Fibroblast of lung (primary cell): ENCODE measurements at regions not wholly inside any gene's neighbourhood (a gene's known extent, or its start where the extent isn't known, plus 50 kb on each side); places are given as distances from the start of the nearest gene placed in this dataset.

Experiments used
- CTCF ChIP-seq, 2 donors: IDR thresholded peaks in 1 of 2; conservative IDR thresholded peaks in 1 of 2; 1 replicate in 1 of 2; 2 replicates in 1 of 2; pipeline ENCODE4 v1.5.1; 2011 to 2012; ENCODE audit warnings: low read length in 2 of 2, control low read depth in 1 of 2, inconsistent platforms in 1 of 2, low read depth in 1 of 2, mild to moderate bottlenecking in 1 of 2
- EZH2 ChIP-seq: IDR thresholded peaks from 2 replicates; pipeline ENCODE4 v1.5.1; 2012; ENCODE audit warnings: low read length, control low read depth, mild to moderate bottlenecking; ENCODE audit errors: missing control alignments

DNA sequence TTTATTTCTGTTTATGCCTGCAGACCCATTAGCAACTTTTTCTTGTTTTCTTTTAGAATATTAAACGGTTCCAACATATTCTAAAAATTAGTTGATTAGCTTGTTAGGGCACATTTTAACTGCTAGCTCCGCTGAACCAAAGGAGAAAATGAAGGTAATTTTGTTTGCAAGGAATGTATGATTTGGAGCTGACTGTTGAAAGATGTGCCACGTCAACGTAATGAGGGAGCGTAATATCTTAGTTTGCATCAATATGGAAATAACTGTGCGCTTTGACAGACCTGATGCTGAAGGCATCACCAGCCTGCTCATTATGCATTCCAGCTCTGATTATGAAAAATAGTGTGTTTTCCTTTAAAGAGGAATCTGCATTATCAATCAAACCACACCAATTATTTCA is 102.0 kb upstream of the CTBP2 start:
- TF ChIP-seq CTCF (conservative IDR thresholded peaks at IDR 0.05 in 1 of 2, IDR thresholded peaks at IDR 0.05 in 1 of 2; ENCODE audit: low read depth in 1 of 2, low read length in 2 of 2), result no peak
- TF ChIP-seq EZH2, result no peak
